ENCODE measurements at regions not wholly inside any gene's neighbourhood (a gene's known extent, or its start where the extent isn't known, plus 50 kb on each side); places are given as distances from the start of the nearest gene placed in this dataset.
"Not testable (repeated sequence)": the region's sequence is repeated elsewhere in the genome, so short reads cannot be mapped to it uniquely, and the experiment has no call there.

DNA sequence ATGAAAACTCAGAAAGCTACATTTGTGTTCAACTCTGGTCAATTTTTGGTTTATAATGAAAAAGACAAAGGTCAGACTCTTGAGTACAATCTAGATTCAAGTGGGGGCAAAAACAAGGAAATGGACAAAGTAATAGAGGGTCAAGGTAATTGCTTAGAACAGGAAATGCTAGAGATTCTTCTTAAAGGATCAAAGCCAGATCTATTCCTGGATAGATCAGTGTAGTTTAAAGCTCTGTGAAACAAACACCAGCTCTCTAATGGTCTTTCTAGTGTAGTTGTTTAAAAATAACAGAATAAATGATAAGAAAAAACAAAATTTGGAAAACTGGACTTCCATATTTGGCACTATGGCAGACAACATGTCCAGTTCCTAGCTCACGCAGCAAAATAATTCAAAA is 70.7 kb upstream of the SLC8A3 start:
- H3K4me3 ChIP-seq (ENCODE audit: low read length): no peak overlapping the region
- peaks cover 32 to 63% of the 10 kb centered on the region in 2 donors for H3K27me3 Mint-ChIP-seq (ENCODE audit: low read depth in 2 of 2)
- peaks cover 11% of the 10 kb centered on the region for H3K27me3 ChIP-seq (ENCODE audit: control insufficient read depth, insufficient read depth, low read length)

GRCh38 chr14:70257526-70257925 is 68.8 kb upstream of the SLC8A3 start:
- no peak for ATAC-seq

More for the DNA sequence above, 70.7 kb upstream of the SLC8A3 start:
- H3K36me3 ChIP-seq (ENCODE audit: control insufficient read depth, insufficient read depth, low read length): no peaks in the 10 kb centered on the region
- Mint-ChIP-seq H3K9me3 (no peaks in the 10 kb centered on the region), H3K4me3 (no peak overlapping the region), H3K36me3 (peaks cover 10% of the 10 kb centered on the region), H3K4me1 (peaks cover 0 to 8% of the 10 kb centered on the region in 2 donors), H3K27ac (no peak overlapping the region)
- no peak for TF ChIP-seq CTCF (IDR thresholded peaks at IDR 0.05)
- H3K9me3 ChIP-seq (ENCODE audit: control insufficient read depth, insufficient read depth, low read length): peaks cover 6% of the 10 kb centered on the region
- intact Hi-C loops (cut with micrococcal nuclease): no loop called here
- H3K27ac ChIP-seq (ENCODE audit: low read length): no peak overlapping the region
- no peak for ATAC-seq
- WGBS (ENCODE audit: insufficient coverage): 80% methylated on average over 1 of the region's 1 CpG
- peaks cover 4% of the 10 kb centered on the region for H3K4me1 ChIP-seq (ENCODE audit: control insufficient read depth, insufficient read depth, low read length)
- DNase-seq: no peak

GRCh38 chr14:70256601-70257000 is 67.8 kb upstream of the SLC8A3 start:
- 38% methylated on average over 2 of the region's 2 CpGs for WGBS (ENCODE audit: insufficient coverage)
- H3K36me3 ChIP-seq (ENCODE audit: control insufficient read depth, insufficient read depth, low read length): no peaks in the 10 kb centered on the region
- intact Hi-C loops (cut with micrococcal nuclease): no loop called here
- H3K9me3 ChIP-seq (ENCODE audit: control insufficient read depth, insufficient read depth, low read length): peaks cover 6% of the 10 kb centered on the region
- Mint-ChIP-seq H3K27ac (no peak overlapping the region), H3K36me3 (peaks cover 16% of the 10 kb centered on the region), H3K4me1 (peaks cover 0 to 8% of the 10 kb centered on the region in 2 donors), H3K9me3 (no peaks in the 10 kb centered on the region), H3K4me3 (no peak overlapping the region), H3K27me3 (ENCODE audit: low read depth in 2 of 2) (peaks cover 38 to 63% of the 10 kb centered on the region in 2 donors)
- peaks cover 11% of the 10 kb centered on the region for H3K27me3 ChIP-seq (ENCODE audit: control insufficient read depth, insufficient read depth, low read length)
- ATAC-seq (no peak), DNase-seq (no peak)
- H3K27ac ChIP-seq (ENCODE audit: low read length): no peak overlapping the region
- H3K4me3 ChIP-seq (ENCODE audit: low read length): no peak overlapping the region
- H3K4me1 ChIP-seq (ENCODE audit: control insufficient read depth, insufficient read depth, low read length): peaks cover 4% of the 10 kb centered on the region
- no peak for TF ChIP-seq CTCF (IDR thresholded peaks at IDR 0.05)

More at GRCh38 chr14:70257526-70257925, 68.8 kb upstream of the SLC8A3 start:
- WGBS (ENCODE audit: insufficient coverage): 65% methylated on average over 7 of the region's 7 CpGs
- Mint-ChIP-seq H3K27ac (no peak overlapping the region), H3K36me3 (peaks cover 16% of the 10 kb centered on the region), H3K9me3 (no peaks in the 10 kb centered on the region), H3K4me1 (peaks cover 0 to 8% of the 10 kb centered on the region in 2 donors), H3K27me3 (ENCODE audit: low read depth in 2 of 2) (peaks cover 39 to 64% of the 10 kb centered on the region in 2 donors), H3K4me3 (no peak overlapping the region)
- peak in 1 of 2 donors; percentile 4 for DNase-seq
- intact Hi-C loops (cut with micrococcal nuclease): no loop called here
- Histone ChIP-seq H3K4me3 (ENCODE audit: low read length) (no peak overlapping the region), H3K27me3 (ENCODE audit: control insufficient read depth, insufficient read depth, low read length) (peaks cover 11% of the 10 kb centered on the region), H3K9me3 (ENCODE audit: control insufficient read depth, insufficient read depth, low read length) (peaks cover 6% of the 10 kb centered on the region), H3K27ac (ENCODE audit: low read length) (no peak overlapping the region), H3K4me1 (ENCODE audit: control insufficient read depth, insufficient read depth, low read length) (peaks cover 4% of the 10 kb centered on the region), H3K36me3 (ENCODE audit: control insufficient read depth, insufficient read depth, low read length) (no peaks in the 10 kb centered on the region)
- no peak for TF ChIP-seq CTCF (IDR thresholded peaks at IDR 0.05)

DNA sequence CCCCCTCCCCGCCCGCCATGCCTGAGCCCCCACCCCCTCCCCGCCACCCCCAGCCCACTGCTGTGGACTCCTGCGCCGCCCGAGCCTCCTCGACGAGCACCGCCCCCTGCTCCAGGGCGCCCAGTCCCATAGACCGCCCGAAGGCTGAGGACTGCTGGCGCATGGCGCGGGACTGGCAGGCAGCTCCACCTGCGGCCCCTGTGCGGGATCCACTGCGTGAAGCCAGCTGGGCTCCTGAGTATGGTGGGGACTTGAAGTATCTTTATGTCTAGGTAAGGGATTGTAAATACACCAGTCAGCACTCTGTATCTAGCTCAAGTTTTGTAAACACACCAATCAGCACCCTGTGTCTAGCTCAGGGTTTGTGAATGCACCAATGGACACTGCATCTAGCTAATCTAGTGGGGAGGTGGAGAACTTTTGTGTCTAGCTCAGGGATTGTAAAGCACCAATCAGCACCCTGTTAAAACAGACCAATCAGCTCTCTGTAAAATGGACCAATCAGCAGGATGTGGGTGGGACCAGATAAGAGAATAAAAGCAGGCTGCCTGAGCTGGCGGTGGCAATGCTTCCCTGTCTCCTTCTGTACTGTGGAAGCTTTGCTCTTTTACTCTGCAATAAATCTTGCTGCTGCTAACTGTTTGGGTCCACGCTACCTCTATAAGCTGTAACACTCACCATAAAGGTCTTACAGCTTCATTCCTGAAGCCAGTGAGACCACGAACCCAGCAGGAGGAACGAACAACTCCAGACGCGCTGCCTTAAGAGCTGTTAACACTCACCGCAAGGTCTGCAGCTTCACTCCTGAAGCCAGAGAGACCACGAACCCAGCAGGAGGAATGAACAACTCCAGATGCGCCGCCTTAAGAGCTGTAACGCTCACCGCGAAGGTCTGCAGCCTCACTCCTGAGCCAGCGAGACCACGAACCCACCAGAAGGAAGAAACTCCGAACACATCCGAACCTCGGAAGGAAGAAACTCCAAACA is 66.6 kb upstream of the SLC8A3 start:
- H3K4me1 Mint-ChIP-seq; H3K9me3 Mint-ChIP-seq; H3K27ac Mint-ChIP-seq; H3K9me3 ChIP-seq (ENCODE audit: control insufficient read depth, insufficient read depth, low read length); intact Hi-C loops (cut with micrococcal nuclease); H3K36me3 ChIP-seq (ENCODE audit: control insufficient read depth, insufficient read depth, low read length); H3K27ac ChIP-seq (ENCODE audit: low read length); H3K4me1 ChIP-seq (ENCODE audit: control insufficient read depth, insufficient read depth, low read length): not testable (repeated sequence)
- DNase-seq (peak in 1 of 2 donors; percentile 40), ATAC-seq (peak in 2 of 3 donors; percentile 21 to 45)
- Mint-ChIP-seq H3K36me3 (peaks cover 16% of the 10 kb centered on the region), H3K27me3 (ENCODE audit: low read depth in 2 of 2) (peaks cover 41 to 71% of the 10 kb centered on the region in 2 donors), H3K4me3 (peak overlapping the region; percentile 77)
- WGBS (ENCODE audit: insufficient coverage): 41% methylated on average over 33 of the region's 36 CpGs
- Histone ChIP-seq H3K4me3 (ENCODE audit: low read length) (peak overlapping the region; percentile 0), H3K27me3 (ENCODE audit: control insufficient read depth, insufficient read depth, low read length) (peaks cover 11% of the 10 kb centered on the region)
